ENCODE measurements at regions not wholly inside any gene's neighbourhood (a gene's known extent, or its start where the extent isn't known, plus 50 kb on each side); places are given as distances from the start of the nearest gene placed in this dataset.

DNA sequence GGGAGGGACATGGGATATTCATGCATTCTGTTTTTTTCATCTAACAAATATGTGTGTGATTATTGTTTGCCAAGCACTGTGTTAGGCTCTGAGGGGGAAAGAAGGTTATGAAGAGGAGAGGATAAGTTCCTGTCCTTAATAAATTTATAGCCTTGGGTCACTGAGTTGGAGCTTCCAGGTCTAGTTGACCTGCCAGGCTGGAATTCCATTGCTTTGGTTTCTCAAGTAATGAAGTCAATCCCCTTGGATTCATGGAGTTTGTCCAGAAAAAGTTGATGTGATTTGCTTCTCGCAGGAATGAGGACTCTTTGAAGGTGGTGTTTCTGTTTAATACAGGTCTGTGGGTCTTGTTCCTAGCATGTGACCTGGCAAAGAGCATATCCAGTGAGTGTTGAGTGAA lies 156.2 kb downstream of the ADAMTS15 start:
- in situ Hi-C loops (cut with HindIII; ENCODE audit: low pct_unique_long_range_greater_than_20kb, low sequenced_read_pairs) = no loop called here
- DNase-seq (ENCODE audit: low read depth) = no peak

DNA sequence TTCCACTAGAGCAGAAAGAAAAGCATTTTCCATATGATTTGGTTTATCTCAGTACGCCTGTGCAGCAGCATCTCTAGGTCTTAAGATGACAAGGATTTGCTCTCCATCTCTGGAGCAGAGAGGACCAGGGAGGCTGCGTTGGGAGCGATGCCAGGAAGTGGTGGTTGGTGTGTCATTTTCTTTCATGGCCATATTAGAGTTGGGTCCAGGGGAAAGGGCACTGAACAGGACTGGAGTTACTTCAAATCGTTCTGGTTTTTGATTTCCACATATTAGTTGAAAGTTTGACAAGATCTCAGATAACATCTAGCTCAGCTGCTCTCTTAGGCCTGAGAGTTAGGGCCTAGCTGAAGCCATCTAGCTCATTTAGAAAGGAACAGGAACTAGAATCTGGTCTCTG lies 157.7 kb downstream of the ADAMTS15 start:
- in situ Hi-C loops (cut with HindIII; ENCODE audit: low pct_unique_long_range_greater_than_20kb, low sequenced_read_pairs) = no loop called here
- no peak for DNase-seq (ENCODE audit: low read depth)

DNA sequence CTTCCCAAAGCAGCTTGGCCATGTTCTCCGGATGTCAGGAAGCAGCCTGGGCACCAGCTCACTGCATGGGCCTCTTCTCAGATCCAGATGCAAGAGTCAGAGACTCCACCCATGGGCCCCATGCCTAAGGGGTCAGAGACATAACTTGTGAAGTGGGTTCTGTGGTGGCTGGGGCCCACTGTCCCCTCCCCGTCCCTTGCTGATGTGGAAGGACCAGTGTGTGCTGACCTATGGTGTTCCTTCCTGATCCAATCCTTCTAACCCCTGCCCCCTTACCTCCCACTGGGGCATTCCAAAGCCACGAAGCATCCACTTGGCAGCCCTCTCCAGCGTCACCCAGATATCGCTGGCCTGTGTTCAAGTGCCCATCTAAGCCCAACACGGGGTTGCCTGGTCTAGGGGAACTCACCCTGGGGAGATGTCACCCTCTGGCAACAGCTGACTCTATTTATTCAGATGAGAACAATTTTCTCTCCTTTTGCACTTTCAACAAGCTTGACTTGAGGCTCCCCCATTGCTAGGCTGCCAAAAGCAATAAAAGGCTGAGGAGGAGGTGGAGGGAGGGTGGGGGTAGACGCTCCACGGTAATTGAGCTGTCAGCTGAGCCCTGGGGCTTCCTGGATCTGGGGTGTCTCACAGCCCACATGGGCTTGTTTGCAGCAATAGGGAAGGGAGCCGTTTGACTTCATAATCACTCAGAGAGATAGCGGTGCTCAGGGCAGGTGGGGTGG lies 158.5 kb downstream of the ADAMTS15 start:
- DNase-seq (ENCODE audit: low read depth) = no peak

DNA sequence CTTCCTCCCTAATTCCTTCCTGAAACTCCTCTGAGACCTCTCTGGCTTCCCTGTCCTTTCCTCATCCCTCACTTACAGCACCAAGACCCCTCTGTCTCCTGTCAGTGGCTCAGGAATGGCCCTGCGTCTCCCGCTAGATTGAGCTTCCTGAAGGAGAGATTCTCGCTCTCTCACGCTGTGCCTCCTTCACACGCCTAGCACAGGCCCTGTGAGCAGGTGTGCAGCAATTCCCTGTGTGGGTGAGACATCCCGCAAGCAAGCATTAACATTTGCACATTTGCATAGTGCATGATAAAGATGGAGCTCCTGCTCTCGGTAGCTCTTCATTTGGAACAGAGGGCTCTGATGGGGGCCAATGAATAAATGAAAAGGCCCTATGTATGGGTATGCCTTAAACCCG lies 159.8 kb downstream of the ADAMTS15 start:
- no peak for DNase-seq (ENCODE audit: low read depth)
- in situ Hi-C loops (cut with HindIII; ENCODE audit: low pct_unique_long_range_greater_than_20kb, low sequenced_read_pairs) = no loop called here

More for the DNA sequence above, 158.5 kb downstream of the ADAMTS15 start:
- in situ Hi-C loops (cut with HindIII; ENCODE audit: low pct_unique_long_range_greater_than_20kb, low sequenced_read_pairs) = no loop called here

DNA sequence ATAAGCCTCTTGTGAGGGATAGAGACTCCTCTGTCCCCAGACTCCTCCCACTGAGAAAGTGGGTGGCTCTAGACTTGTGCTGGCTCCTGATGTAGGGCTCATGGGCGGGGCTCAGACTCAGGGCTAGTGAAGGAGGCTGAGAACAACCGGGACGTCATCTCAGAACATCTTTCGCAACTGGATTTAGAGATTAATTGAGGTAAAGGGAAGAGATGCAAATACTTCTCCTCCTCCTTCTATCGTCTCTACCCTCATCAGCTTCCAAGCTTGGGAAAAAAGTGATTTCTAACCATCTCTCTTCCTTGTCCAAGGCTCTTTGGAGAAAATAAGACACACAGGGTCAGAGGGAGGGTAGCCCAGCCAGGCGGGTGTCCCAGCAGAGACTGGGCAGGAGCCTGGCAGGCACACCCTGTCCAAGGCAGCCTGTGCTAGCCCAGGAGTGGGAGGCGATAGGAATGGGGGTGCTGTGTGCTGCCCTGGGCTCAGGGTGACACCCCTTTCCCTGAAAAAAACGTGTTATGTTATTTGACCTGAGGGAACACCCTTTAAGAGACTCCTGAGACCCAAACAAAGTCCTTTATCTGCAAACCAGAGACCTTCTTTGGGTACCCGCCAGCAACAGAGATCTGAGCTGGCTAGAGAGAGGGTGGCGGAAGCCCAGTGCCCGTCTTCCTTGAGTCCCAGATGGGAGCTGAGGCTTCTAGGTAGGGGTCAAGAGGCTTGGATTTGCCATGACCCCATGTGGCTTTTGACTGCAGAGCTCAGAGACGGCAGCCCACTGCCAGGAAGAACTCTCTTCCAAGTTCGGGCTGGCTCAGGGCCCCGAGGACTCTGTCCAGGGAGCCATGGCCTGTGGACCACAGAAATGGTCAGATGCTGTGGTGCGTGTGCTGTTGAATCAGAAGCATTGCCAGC lies 160.9 kb downstream of the ADAMTS15 start:
- no peak for DNase-seq (ENCODE audit: low read depth)
- in situ Hi-C loops (cut with HindIII; ENCODE audit: low pct_unique_long_range_greater_than_20kb, low sequenced_read_pairs) = no loop called here

DNA sequence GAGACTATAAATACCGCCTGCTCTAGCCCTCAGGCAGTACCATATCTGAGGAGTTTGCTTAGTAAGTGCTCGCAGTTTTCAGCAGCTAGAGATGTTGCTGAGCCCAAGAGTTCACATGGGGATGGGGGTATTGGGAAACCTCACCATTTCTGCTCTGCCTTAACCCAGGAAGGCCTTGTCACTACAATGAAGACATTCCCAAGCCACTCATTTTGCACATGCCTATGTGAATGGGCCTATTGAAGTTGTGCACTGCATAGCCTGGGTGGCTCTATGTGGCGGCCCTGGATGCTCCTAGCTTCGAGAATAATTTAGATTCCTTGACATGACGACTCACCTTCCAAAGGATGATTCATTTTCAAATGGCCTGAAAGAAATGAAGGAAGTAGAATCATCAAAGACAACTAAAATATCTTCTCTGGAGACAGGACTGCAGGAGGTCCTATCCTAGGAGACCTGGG lies 163.4 kb downstream of the ADAMTS15 start:
- in situ Hi-C loops (cut with HindIII; ENCODE audit: low pct_unique_long_range_greater_than_20kb, low sequenced_read_pairs) = no loop called here
- peak; percentile 4 for DNase-seq (ENCODE audit: low read depth)

DNA sequence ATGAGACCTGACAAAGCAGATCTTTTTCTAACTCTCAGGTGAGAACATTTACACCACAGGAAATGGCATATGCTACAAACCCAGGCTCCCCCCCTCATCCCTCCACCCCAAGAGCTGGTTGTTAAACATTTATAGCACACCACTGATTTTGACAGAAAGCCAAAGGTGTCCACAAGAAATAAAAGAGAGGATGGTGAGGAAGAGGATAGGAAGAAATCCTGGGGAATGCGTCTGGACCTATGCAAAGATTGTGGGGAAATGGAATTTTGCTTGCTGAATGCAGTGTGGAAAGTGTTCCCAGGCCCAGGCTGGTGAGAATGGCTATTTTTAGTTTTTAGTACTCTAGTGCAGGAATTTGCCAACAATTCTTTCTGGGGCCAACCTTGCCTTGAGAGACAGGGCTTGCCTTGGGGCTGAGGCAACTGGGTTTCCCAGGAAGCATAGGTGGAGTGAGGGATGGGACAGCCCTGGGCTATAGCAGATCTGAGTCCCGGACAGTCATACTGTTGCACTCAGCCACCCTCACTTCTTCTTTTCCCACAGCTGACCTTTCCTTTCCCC lies 163.9 kb downstream of the ADAMTS15 start:
- in situ Hi-C loops (cut with HindIII; ENCODE audit: low pct_unique_long_range_greater_than_20kb, low sequenced_read_pairs) = no loop called here

DNA sequence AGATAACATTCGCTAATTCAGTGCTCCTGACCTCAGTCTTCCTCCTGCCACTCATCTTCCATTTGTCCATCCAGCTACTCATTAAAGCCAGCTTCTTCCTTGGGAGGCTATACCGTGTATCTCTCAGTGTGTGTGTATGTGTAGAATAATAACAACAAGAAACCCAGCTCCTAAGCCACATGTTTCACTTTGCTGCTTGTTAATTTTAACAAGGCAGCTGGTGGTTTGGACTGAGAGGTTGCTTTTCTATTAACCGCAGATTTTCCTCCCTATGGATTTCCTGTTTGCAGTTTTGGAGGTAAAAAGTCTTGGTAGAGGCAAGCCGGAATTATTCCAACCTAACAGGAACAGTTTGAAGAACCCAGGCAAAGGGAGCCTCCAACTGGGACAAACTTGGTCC lies 165.0 kb downstream of the ADAMTS15 start:
- in situ Hi-C loops (cut with HindIII; ENCODE audit: low pct_unique_long_range_greater_than_20kb, low sequenced_read_pairs) = no loop called here
- no peak for DNase-seq (ENCODE audit: low read depth)

More for the DNA sequence above, 163.9 kb downstream of the ADAMTS15 start:
- DNase-seq (ENCODE audit: low read depth) = no peak

DNA sequence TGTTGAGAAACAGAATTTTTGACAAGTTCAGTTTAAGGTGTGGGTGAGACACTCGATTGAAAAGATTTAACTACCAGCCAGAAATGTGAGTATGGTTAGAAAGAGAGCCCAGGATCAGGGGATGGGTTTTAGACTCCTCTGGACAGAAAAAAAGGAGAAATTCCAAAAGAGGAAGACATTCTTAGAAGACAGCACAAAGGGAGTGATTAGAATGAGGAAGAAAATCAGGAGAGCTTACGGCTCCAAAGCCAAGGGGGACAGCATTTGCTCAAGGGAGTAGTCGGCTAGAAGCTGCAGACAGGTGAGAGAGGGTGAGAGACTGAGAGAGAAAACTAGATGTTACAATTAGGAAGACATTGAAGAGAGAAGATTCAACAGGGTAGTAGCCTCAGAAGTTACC lies 166.1 kb downstream of the ADAMTS15 start:
- no peak for DNase-seq (ENCODE audit: low read depth)
- in situ Hi-C loops (cut with HindIII; ENCODE audit: low pct_unique_long_range_greater_than_20kb, low sequenced_read_pairs) = no loop called here

DNA sequence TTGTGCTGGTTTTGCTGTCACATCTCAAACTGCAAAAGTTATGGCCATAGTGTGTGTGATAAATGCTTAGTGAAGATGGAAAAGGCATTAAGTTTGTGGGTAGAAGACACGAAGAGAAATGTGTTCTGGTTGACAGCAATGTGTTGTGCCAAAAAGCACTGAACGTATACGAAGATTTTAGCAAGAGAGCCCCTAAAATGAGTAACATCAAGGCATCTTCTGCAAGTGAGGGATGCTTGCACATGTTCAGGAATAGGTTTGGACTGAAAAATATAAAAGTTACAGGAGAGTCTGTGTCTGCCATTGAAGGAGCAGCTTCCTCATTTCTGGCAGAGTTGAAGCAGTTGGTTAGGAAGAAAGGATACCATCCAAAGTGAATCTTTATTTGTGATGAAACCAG lies 167.1 kb downstream of the ADAMTS15 start:
- no peak for DNase-seq (ENCODE audit: low read depth)

DNA sequence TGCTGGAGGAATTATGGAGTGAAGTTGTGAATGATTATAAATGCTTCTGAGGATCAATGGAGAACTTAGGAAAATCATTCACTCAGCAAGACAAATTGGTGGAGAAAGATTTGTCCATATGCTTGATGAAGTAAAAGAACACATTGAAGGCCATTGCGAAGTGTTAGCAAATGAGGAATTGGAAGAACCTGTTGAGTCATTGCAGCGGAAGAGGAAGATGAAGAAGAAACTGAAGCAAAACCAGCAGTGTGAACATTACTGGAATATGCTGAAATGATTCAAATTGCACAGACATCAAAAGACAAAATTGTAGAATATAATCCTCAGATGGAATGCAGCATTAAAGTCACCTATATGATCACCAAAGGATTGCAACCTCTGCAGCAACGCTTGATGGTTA lies 168.1 kb downstream of the ADAMTS15 start:
- in situ Hi-C loops (cut with HindIII; ENCODE audit: low pct_unique_long_range_greater_than_20kb, low sequenced_read_pairs) = no loop called here
- no peak for DNase-seq (ENCODE audit: low read depth)

More for the DNA sequence above, 167.1 kb downstream of the ADAMTS15 start:
- in situ Hi-C loops (cut with HindIII; ENCODE audit: low pct_unique_long_range_greater_than_20kb, low sequenced_read_pairs) = no loop called here

DNA sequence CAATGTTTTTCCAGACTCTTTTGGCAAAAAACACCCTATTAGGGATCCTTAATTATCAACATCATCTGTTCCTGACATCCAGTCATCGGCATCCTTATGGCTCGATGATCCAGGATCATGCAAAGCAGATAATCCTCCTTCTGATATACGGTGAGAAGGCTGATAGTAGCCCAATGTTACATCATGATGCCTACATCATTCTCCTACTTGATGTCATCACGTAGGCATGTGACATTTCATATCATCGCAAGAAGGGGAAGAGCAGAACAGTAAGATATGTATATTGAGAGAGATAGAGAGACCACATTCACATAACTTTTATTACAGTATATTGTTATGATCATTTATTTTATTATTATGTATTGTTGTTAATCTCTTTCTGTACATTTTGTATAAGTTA lies 168.6 kb downstream of the ADAMTS15 start:
- in situ Hi-C loops (cut with HindIII; ENCODE audit: low pct_unique_long_range_greater_than_20kb, low sequenced_read_pairs) = no loop called here
- no peak for DNase-seq (ENCODE audit: low read depth)

DNA sequence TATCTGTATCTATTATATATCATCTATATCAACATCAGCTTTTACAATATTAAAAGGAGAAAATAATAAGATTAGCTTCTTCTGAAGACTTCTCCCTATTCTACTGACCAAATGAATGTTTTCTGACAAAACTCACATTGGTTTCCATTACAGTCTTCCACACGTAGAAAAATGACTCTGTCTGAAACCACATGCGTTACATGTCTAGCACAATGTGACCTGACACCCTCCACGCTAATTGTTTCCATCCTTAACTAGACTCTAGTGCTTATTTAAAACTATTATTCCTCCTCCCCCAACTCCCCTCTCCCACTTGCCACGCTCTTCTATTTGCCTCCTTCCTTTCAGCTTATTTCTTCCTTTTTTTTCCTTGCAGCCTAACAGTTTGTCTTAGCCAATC lies 172.1 kb downstream of the ADAMTS15 start:
- DNase-seq (ENCODE audit: low read depth) = no peak
- in situ Hi-C loops (cut with HindIII; ENCODE audit: low pct_unique_long_range_greater_than_20kb, low sequenced_read_pairs) = no loop called here

DNA sequence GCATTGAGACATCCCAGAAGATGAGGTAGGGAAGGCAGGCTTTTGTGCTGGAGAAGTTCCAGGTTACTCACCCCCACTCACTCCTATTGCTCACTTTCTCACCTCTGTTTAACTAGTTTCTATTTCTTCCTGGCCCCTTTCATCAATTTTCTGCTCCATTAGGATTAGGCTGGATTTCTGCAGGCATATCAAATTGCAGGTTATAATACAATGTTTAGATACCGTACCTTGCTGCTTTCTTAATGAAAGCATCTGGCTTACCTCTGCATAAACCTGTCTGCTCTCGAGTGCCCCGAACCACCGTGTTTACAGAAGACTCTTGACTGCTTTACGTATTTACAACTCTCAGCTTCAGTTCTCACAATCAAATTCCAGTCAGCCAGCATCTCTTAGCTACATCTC lies 173.7 kb downstream of the ADAMTS15 start:
- in situ Hi-C loops (cut with HindIII; ENCODE audit: low pct_unique_long_range_greater_than_20kb, low sequenced_read_pairs) = no loop called here

DNA sequence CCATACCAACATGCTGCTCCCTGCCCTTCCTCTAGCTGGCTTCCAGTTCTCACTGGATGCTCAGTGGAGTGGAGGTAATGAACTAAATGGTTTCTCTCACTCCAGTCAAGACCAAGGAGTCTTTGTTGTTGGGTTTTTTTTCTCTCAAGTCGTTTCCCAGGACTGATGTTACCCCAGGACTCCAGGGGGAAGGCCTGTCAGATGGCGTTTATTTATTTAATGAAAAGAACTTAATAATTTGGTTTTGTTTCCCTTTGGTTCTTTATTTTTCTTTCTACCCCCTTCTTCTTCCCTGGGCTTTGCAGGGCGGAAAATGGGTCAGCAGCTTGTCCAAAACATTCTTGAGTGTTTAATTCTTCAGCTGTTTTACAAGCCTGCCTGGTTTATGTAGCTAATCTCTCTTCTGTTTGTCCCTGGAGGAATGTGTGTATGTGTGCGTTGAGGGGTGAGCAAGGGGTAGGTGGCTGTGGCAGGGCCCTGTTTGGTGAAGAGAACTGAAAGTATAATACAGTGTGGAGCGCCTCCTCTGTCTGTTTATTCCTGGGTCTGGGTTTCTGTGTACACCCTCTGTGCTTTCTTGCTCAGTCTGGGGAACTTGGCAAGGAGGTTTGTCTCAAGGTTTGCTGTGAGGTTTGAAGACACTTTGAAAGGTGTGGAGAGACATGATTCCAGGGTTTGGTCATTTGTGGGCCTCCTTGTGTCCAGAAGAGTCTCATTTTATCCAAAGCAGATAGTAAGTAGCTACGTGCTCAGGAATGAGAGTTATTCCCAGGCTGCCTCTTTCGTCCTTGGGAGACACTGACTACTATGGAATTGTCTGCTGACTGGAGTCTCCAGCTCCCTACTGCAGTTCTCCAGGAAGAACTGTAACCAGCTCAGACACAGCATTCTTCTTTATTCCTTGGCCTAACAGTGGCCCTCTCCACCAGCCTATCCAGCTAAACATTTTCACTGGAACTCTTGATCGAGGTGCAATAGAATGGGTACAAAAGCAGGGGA lies 175.5 kb downstream of the ADAMTS15 start:
- in situ Hi-C loops (cut with HindIII; ENCODE audit: low pct_unique_long_range_greater_than_20kb, low sequenced_read_pairs) = no loop called here

More for the DNA sequence above, 173.7 kb downstream of the ADAMTS15 start:
- no peak for DNase-seq (ENCODE audit: low read depth)

DNA sequence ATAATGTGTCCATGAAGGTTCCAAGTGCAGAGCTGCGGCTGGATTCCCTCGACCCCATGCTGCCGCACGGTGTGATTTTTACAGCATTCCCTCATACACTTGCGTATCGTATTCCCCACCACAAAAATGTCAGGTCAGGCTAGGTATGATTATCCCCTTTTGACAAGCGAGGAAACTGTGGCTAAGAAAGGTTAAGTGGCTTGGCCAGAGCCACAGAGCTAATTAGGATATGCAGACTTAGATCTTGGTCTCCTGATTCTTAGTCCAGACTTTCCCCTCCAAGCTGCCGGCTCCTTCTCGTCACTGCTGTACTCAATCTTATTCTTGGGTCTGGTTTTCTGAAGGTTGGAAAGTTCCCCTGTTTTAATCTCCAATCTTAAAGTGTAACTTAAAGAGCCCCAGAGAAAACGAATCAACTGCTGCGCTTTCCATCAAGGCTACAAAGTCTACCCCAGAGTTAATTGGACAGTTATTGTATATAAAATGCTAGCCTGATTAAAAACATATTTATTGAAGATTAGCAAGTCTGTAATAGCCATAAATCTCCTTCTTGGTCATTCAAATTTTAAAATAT lies 176.6 kb downstream of the ADAMTS15 start:
- in situ Hi-C loops (cut with HindIII; ENCODE audit: low pct_unique_long_range_greater_than_20kb, low sequenced_read_pairs) = no loop called here

More for the DNA sequence above, 175.5 kb downstream of the ADAMTS15 start:
- no peak for DNase-seq (ENCODE audit: low read depth)

DNA sequence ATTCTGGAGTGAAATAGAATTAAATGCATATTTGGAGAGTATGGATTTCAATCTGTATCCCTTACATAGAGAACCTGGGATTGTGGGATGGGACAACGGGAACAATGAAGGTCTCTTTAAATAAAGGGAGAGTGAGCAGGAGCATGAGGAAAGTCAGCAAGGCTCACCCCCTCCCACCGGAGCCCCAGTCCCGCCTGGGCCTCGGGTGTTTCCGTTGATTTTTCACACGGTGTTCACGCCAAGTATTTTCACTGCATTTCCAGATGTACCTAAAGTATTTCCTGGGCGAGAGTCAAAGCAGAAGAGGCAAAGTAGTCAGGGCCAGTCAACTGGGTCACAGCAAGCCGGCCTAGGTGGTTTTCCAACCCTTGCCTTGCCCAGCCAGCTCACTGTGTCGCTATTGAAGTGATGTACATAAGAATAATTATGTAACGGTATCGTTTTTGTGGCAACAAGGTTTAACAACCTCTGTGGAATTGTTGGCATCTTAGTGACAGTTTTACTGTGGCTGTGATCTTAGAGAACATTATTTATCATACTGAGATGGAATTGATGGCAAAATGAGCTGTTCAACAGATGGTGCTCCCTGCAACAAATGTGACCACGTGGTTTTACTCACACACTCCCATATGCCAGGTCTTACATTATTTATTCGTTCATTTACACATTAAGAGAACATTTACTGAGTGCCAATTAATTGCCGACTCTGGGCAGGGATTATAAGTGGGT lies 177.3 kb downstream of the ADAMTS15 start:
- in situ Hi-C loops (cut with HindIII; ENCODE audit: low pct_unique_long_range_greater_than_20kb, low sequenced_read_pairs) = no loop called here
- no peak for DNase-seq (ENCODE audit: low read depth)

More for the DNA sequence above, 176.6 kb downstream of the ADAMTS15 start:
- DNase-seq (ENCODE audit: low read depth) = no peak

Data from Caki2 (cell line).